ENCODE measurements at regions not wholly inside any gene's neighbourhood (a gene's known extent, or its start where the extent isn't known, plus 50 kb on each side); places are given as distances from the start of the nearest gene placed in this dataset.

DNA sequence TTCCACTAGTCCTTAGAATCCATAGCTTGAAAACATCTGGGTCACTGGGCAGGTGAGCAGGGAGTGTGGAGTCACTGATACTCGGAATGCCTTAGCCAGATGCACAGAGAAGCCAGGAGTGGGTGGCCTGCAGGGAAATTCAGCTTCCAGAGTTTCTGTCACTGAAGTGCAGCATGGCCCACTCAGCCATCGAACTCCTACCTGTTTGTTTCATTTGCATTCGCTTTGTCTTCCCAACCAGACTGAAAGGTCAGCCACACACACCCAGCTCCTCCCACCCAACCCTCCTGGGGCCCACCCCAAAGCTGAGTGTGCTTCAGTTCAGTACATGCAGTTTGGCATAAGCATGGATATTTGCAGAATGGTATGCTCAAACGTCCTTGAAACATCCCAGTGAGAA lies 124.5 kb upstream of the ATP10A start:
- no peaks in the 10 kb centered on the region for H3K9me3 ChIP-seq (ENCODE audit: low read depth)
- 69% methylated on average over 4 of the region's 4 CpGs for WGBS (ENCODE audit: low lambda C conversion rate, missing lambda C conversion rate)
- H2AFZ ChIP-seq = no peak overlapping the region
- TF ChIP-seq EZH2 (IDR thresholded peaks at IDR 0.05; ENCODE audit: borderline replicate concordance) (no peak), CTCF (IDR thresholded peaks at IDR 0.05; ENCODE audit: poor library complexity) (no peak), EZH2phosphoT487 (IDR thresholded peaks at IDR 0.05; ENCODE audit: low read depth, severe bottlenecking, unreplicated experiment) (no peak)
- H3K4me3 ChIP-seq = no peak overlapping the region
- no peak overlapping the region for H3K27ac ChIP-seq
- H3K4me2 ChIP-seq = no peak overlapping the region
- H3K4me1 ChIP-seq (ENCODE audit: insufficient read depth) = no peaks in the 10 kb centered on the region
- DNase-seq (ENCODE audit: low spot score) = no peak
- no peaks in the 10 kb centered on the region for H3K27me3 ChIP-seq
- H3K36me3 ChIP-seq (replicated peaks; ENCODE audit: insufficient read depth, low read depth) = no peaks in the 10 kb centered on the region
- no peaks in the 10 kb centered on the region for H3K9me2 ChIP-seq (replicated peaks; ENCODE audit: insufficient read depth)
- H3K79me2 ChIP-seq = no peaks in the 10 kb centered on the region
- H4K20me1 ChIP-seq (ENCODE audit: insufficient read depth, poor library complexity, severe bottlenecking) = no peaks in the 10 kb centered on the region

DNA sequence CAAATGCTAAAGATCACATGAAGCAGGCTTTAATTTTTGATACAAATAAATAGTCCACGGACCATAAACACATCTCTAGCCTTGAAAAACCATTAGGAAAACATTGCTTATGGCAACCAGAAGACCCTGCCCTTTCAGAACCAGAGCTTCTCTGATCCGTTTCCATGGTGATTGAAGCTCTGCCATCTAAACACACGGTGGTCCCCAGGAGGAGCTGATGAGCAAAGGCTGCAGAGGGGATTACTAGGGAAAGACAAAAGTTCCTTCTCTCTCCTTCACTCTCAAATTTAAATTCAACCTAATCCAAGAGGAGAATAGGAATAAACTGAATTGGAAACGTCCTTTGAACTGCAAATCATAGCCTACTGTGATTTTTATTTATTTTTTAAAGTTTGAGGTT lies 122.0 kb upstream of the ATP10A start:
- Histone ChIP-seq H3K27me3 (no peaks in the 10 kb centered on the region), H3K4me3 (no peak overlapping the region), H3K9me2 (replicated peaks; ENCODE audit: insufficient read depth) (no peaks in the 10 kb centered on the region), H2AFZ (no peak overlapping the region), H3K4me1 (ENCODE audit: insufficient read depth) (no peaks in the 10 kb centered on the region), H3K36me3 (replicated peaks; ENCODE audit: insufficient read depth, low read depth) (no peaks in the 10 kb centered on the region), H3K4me2 (no peak overlapping the region), H3K79me2 (no peaks in the 10 kb centered on the region), H3K9me3 (ENCODE audit: low read depth) (no peaks in the 10 kb centered on the region), H4K20me1 (ENCODE audit: insufficient read depth, poor library complexity, severe bottlenecking) (no peaks in the 10 kb centered on the region), H3K27ac (no peak overlapping the region)
- no peak for DNase-seq (ENCODE audit: low spot score)
- WGBS (ENCODE audit: low lambda C conversion rate, missing lambda C conversion rate) = 39% methylated on average over 4 of the region's 4 CpGs
- TF ChIP-seq EZH2 (IDR thresholded peaks at IDR 0.05; ENCODE audit: borderline replicate concordance) = no peak
- TF ChIP-seq CTCF (IDR thresholded peaks at IDR 0.05; ENCODE audit: poor library complexity) = no peak

GRCh38 chr15:25982736-25983135 lies 119.6 kb upstream of the ATP10A start:
- WGBS (ENCODE audit: low lambda C conversion rate, missing lambda C conversion rate) = 69% methylated on average over 6 of the region's 6 CpGs
- no peak overlapping the region for H3K27ac ChIP-seq
- no peak for TF ChIP-seq EZH2phosphoT487 (IDR thresholded peaks at IDR 0.05; ENCODE audit: low read depth, severe bottlenecking, unreplicated experiment)
- no peak for TF ChIP-seq EZH2 (IDR thresholded peaks at IDR 0.05; ENCODE audit: borderline replicate concordance)
- no peak for TF ChIP-seq CTCF (IDR thresholded peaks at IDR 0.05; ENCODE audit: poor library complexity)

GRCh38 chr15:25981114-25981513 lies 118.0 kb upstream of the ATP10A start:
- Histone ChIP-seq H3K9me2 (replicated peaks; ENCODE audit: insufficient read depth) (no peaks in the 10 kb centered on the region), H2AFZ (no peak overlapping the region), H3K27ac (no peak overlapping the region), H3K79me2 (no peaks in the 10 kb centered on the region), H3K36me3 (replicated peaks; ENCODE audit: insufficient read depth, low read depth) (no peaks in the 10 kb centered on the region), H3K4me1 (ENCODE audit: insufficient read depth) (no peaks in the 10 kb centered on the region), H3K9me3 (ENCODE audit: low read depth) (no peaks in the 10 kb centered on the region), H3K27me3 (no peaks in the 10 kb centered on the region), H4K20me1 (ENCODE audit: insufficient read depth, poor library complexity, severe bottlenecking) (no peaks in the 10 kb centered on the region), H3K4me2 (no peak overlapping the region), H3K4me3 (no peak overlapping the region)
- no peak for TF ChIP-seq CTCF (IDR thresholded peaks at IDR 0.05; ENCODE audit: poor library complexity)
- no peak for TF ChIP-seq EZH2phosphoT487 (IDR thresholded peaks at IDR 0.05; ENCODE audit: low read depth, severe bottlenecking, unreplicated experiment)
- TF ChIP-seq EZH2 (IDR thresholded peaks at IDR 0.05; ENCODE audit: borderline replicate concordance) = no peak
- 77% methylated on average over 3 of the region's 3 CpGs for WGBS (ENCODE audit: low lambda C conversion rate, missing lambda C conversion rate)
- no peak for DNase-seq (ENCODE audit: low spot score)

More at GRCh38 chr15:25982736-25983135, 119.6 kb upstream of the ATP10A start:
- Histone ChIP-seq H3K9me2 (replicated peaks; ENCODE audit: insufficient read depth) (no peaks in the 10 kb centered on the region), H3K4me1 (ENCODE audit: insufficient read depth) (no peaks in the 10 kb centered on the region), H3K4me3 (no peak overlapping the region), H4K20me1 (ENCODE audit: insufficient read depth, poor library complexity, severe bottlenecking) (no peaks in the 10 kb centered on the region), H3K79me2 (no peaks in the 10 kb centered on the region), H3K27me3 (no peaks in the 10 kb centered on the region), H3K36me3 (replicated peaks; ENCODE audit: insufficient read depth, low read depth) (no peaks in the 10 kb centered on the region), H2AFZ (no peak overlapping the region), H3K9me3 (ENCODE audit: low read depth) (no peaks in the 10 kb centered on the region), H3K4me2 (no peak overlapping the region)
- no peak for DNase-seq (ENCODE audit: low spot score)

Measured in hepatocyte (in vitro differentiated cells).